K562 (cell line): ENCODE measurements at regions not wholly inside any gene's neighbourhood (a gene's known extent, or its start where the extent isn't known, plus 50 kb on each side); places are given as distances from the start of the nearest gene placed in this dataset.

Source experiments
- ATAC-seq: fragments of 200-7000 bp; cut with Tn5 transposase; 3 replicates; pipeline ENCODE4 v1.9.1; 2020; ENCODE audit warnings: moderate library complexity
- BruUV-seq: library from RNA; stranded (reverse); fragments of 400-500 nt; replicated peaks from 2 replicates; lab custom pipeline; 2021; lab: Mats Ljungman, UMichigan
- CTCF ChIA-PET: fragments of 300-600 bp; formaldehyde crosslinking; extraction: SDS; loops from one replicate; lab custom pipeline; 2021; ENCODE audit warnings: low intra/inter-chr PET ratio; lab: Yijun Ruan, JAX
- POLR2A ChIA-PET: fragments of 300-600, 350-650 bp; sonication (Branson Sonifier 250); formaldehyde crosslinking; extraction: SDS; loops from one replicate; lab custom pipeline; 2021; ENCODE audit warnings: antibody characterized with exemption, inconsistent platforms; lab: Yijun Ruan, JAX
- DNase-seq, 4 experiments: peaks; one replicate each; pipeline versions ENCODE4 v3.0.0 to v3.0.0-alpha.2; 2011 to 2018; ENCODE audit warnings: low spot score in 3 of 4, mixed read lengths in 3 of 4; ENCODE audit errors: extremely low read depth in 1 of 4
- FAIRE-seq: peaks from 2 replicates; lab custom pipeline; 2011; peaks lifted over from hg19 to GRCh38; lab: Jason Lieb, UNC
- H2AFZ ChIP-seq: 2 replicates; pipeline ENCODE4 v1.6.0; 2011; ENCODE audit warnings: low read depth, low read length, control low read depth, inconsistent platforms
- H3K27ac ChIP-seq: fragments of 200-600 bp; 3 replicates; pipeline ENCODE4 v1.8.0; 2011; ENCODE audit warnings: low read depth, mild to moderate bottlenecking, control low read depth, inconsistent platforms, low read length, moderate library complexity, mixed read lengths; ENCODE audit errors: extremely low read depth
- H3K27me3 ChIP-seq, 2 experiments: fragments of 300-600 bp in 1 of 2; 2 replicates in 1 of 2; 3 replicates in 1 of 2; pipeline versions ENCODE4 v1.6.0 to v1.8.0; 2011; ENCODE audit warnings: inconsistent platforms in 2 of 2, low read length in 2 of 2, mild to moderate bottlenecking in 1 of 2, mixed read lengths in 1 of 2, moderate library complexity in 1 of 2; ENCODE audit not compliant: control insufficient read depth in 2 of 2, insufficient read depth in 2 of 2
- H3K36me3 ChIP-seq: fragments of 300-600 bp; 3 replicates; pipeline ENCODE4 v1.8.0; 2011; ENCODE audit warnings: mild to moderate bottlenecking, low read length, inconsistent platforms; ENCODE audit not compliant: control insufficient read depth, insufficient read depth
- H3K4me1 ChIP-seq, 2 experiments: fragments of 200-600 bp in 1 of 2; replicated peaks in 1 of 2; 2 replicates in 1 of 2; 3 replicates in 1 of 2; pipeline versions ENCODE4 v1.5.1 to v1.8.0; 2011; ENCODE audit warnings: inconsistent platforms in 2 of 2, low read length in 2 of 2, mild to moderate bottlenecking in 1 of 2, mixed read lengths in 1 of 2, moderate library complexity in 1 of 2; ENCODE audit not compliant: control insufficient read depth in 2 of 2, insufficient read depth in 2 of 2
- H3K4me2 ChIP-seq: 2 replicates; pipeline ENCODE4 v1.6.1; 2011; ENCODE audit warnings: low read length, control low read depth, inconsistent platforms, mixed read lengths; ENCODE audit not compliant: insufficient read depth
- H3K4me3 ChIP-seq: fragments of 200-600 bp; sonication (generic), shearing (Covaris generic); 2 replicates; pipeline ENCODE4 v1.5.1; 2016; ENCODE audit warnings: control low read depth, inconsistent platforms
- H3K79me2 ChIP-seq: fragments of 200-600 bp; 3 replicates; pipeline ENCODE4 v1.8.0; 2011; ENCODE audit warnings: low read length, inconsistent platforms; ENCODE audit not compliant: control insufficient read depth, insufficient read depth
- H3K9ac ChIP-seq, 2 experiments: 2 replicates each; pipeline versions ENCODE4 v1.6.0 to v1.6.1; 2011; ENCODE audit warnings: low read depth in 2 of 2, low read length in 2 of 2, control low read depth in 1 of 2, inconsistent platforms in 1 of 2, mild to moderate bottlenecking in 1 of 2, mixed read lengths in 1 of 2; ENCODE audit not compliant: insufficient read depth in 1 of 2
- H3K9me1 ChIP-seq: one replicate; pipeline ENCODE4 v1.6.0; 2011; ENCODE audit warnings: inconsistent platforms, mild to moderate bottlenecking, low read length, moderate library complexity; ENCODE audit not compliant: control insufficient read depth, insufficient read depth
- H3K9me3 ChIP-seq: replicated peaks from 2 replicates; pipeline ENCODE4 v1.5.1; 2011; ENCODE audit warnings: low read depth, low read length, inconsistent platforms; ENCODE audit not compliant: control insufficient read depth, insufficient read depth
- H4K20me1 ChIP-seq: replicated peaks from 2 replicates; pipeline ENCODE4 v1.6.1; 2011; ENCODE audit warnings: low read length, inconsistent platforms, mixed read lengths; ENCODE audit not compliant: control insufficient read depth, insufficient read depth
- DIDO1 ChIP-seq: fragments of 450-650 bp; IDR thresholded peaks from 2 replicates; pipeline ENCODE4 v1.6.1; 2016; ENCODE audit warnings: low read depth, missing biosample characterization, missing genetic modification characterization
- ETS2 ChIP-seq: IDR thresholded peaks from 2 replicates; pipeline ENCODE4 v1.6.1; 2016; ENCODE audit warnings: borderline replicate concordance, missing genetic modification characterization, mild to moderate bottlenecking, moderate library complexity, missing compliant biosample characterization; ENCODE audit not compliant: poor library complexity, severe bottlenecking
- SIRT6 ChIP-seq: IDR thresholded peaks from one replicate; pipeline ENCODE4 v1.6.1; 2012; ENCODE audit warnings: low read depth, mild to moderate bottlenecking, control low read depth, inconsistent platforms, low read length, moderate library complexity
- SLC30A9 ChIP-seq: fragments of 250-450 bp; sonication (Bioruptor Pico); IDR thresholded peaks from 2 replicates; pipeline ENCODE4 v1.8.0; 2022; ENCODE audit warnings: mild to moderate bottlenecking, moderate library complexity
- THRAP3 ChIP-seq: fragments of 450-650 bp; IDR thresholded peaks from 2 replicates; pipeline ENCODE4 v1.6.1; 2016; ENCODE audit warnings: mild to moderate bottlenecking, inconsistent platforms, borderline replicate concordance
- ZNF316 ChIP-seq: fragments of 450-650 bp; IDR thresholded peaks from 2 replicates; pipeline ENCODE4 v1.6.1; 2016
- WGBS: fragments of 100-300 bp; shearing (Covaris generic); methylation state at CpG from one replicate; pipeline ENCODE4 v1.1.6; 2016; ENCODE audit warnings: low coverage, mixed read lengths; ENCODE audit not compliant: insufficient coverage; ENCODE audit errors: missing lambda C conversion rate; 5-methylcytosine and 5-hydroxymethylcytosine counted together
- in situ Hi-C: fragments of 300-500 bp; cut with MboI; formaldehyde crosslinking; loops from 4 replicates; pipeline ENCODE4 v1.15.0; 2018; ENCODE audit warnings: inconsistent platforms, mixed read lengths
- intact Hi-C: fragments of 100-400 bp; cut with micrococcal nuclease; formaldehyde crosslinking; loops from 2 replicates; pipeline ENCODE4 v1.14.2; 2022
- TF ChIP-seq, protein P1 (sequence below): fragments of 450-650 bp; IDR thresholded peaks from 2 replicates; pipeline ENCODE4 v1.6.1; 2016; ENCODE audit warnings: borderline replicate concordance
- TF ChIP-seq, protein P2 (sequence below): sonication (generic); formaldehyde crosslinking; IDR thresholded peaks from 2 replicates; pipeline ENCODE4 v1.8.1; 2023; ENCODE audit warnings: mild to moderate bottlenecking, missing genetic modification reagents
- TF ChIP-seq, protein P3 (sequence below): sonication (generic); formaldehyde crosslinking; IDR thresholded peaks from 2 replicates; pipeline ENCODE4 v1.8.0; 2022; ENCODE audit warnings: missing genetic modification reagents, mild to moderate bottlenecking, borderline replicate concordance
- TF ChIP-seq, protein P4 (sequence below): sonication (generic); formaldehyde crosslinking; IDR thresholded peaks from 2 replicates; pipeline ENCODE4 v1.8.0; 2022; ENCODE audit warnings: mild to moderate bottlenecking, missing genetic modification reagents

DNA sequence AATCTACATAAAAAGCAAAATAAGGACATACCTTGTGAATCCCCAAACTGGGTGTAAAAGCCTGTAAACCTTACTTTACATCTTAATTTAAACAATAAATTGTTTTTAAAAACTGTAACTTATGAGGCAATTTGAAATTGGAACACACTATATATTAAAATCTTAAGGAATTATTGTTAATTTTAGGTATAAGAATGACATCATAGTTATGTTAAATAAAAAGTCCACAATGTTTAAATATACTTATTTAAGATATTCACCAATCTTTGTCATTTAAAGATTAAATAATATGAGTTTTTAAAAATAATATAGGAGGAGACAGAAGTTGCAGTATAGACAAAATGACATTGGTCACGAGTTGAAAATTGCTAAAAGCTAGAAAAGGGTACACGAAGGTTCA, 621.9 kb upstream of the POU3F2 start:
- no peak for ATAC-seq
- H3K27me3 ChIP-seq: no peaks in the 10 kb centered on the region

More for the DNA sequence above, 621.9 kb upstream of the POU3F2 start:
- ChIA-PET CTCF (no interaction called here), POLR2A (no interaction called here)
- intact Hi-C loops: no loop called here
- in situ Hi-C loops: no loop called here
- FAIRE-seq (no peak), DNase-seq (no peak)
- Histone ChIP-seq H3K9me1 (no peaks in the 10 kb centered on the region), H3K4me3 (no peak overlapping the region), H2AFZ (no peak overlapping the region), H3K36me3 (no peaks in the 10 kb centered on the region), H3K79me2 (no peaks in the 10 kb centered on the region), H3K9me3 (no peaks in the 10 kb centered on the region), H3K4me2 (no peak overlapping the region), H3K9ac (no peak overlapping the region), H3K27ac (no peak overlapping the region), H3K4me1 (no peaks in the 10 kb centered on the region), H4K20me1 (no peaks in the 10 kb centered on the region)
- BruUV-seq: no TSS peak
- TF ChIP-seq DIDO1 (no peak), THRAP3 (no peak), SLC30A9 (no peak), SIRT6 (no peak), ZNF316 (no peak), ETS2 (tag) (no peak)
- TF ChIP-seq, protein P1, sequence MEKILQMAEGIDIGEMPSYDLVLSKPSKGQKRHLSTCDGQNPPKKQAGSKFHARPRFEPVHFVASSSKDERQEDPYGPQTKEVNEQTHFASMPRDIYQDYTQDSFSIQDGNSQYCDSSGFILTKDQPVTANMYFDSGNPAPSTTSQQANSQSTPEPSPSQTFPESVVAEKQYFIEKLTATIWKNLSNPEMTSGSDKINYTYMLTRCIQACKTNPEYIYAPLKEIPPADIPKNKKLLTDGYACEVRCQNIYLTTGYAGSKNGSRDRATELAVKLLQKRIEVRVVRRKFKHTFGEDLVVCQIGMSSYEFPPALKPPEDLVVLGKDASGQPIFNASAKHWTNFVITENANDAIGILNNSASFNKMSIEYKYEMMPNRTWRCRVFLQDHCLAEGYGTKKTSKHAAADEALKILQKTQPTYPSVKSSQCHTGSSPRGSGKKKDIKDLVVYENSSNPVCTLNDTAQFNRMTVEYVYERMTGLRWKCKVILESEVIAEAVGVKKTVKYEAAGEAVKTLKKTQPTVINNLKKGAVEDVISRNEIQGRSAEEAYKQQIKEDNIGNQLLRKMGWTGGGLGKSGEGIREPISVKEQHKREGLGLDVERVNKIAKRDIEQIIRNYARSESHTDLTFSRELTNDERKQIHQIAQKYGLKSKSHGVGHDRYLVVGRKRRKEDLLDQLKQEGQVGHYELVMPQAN: no peak
- TF ChIP-seq, protein P2, sequence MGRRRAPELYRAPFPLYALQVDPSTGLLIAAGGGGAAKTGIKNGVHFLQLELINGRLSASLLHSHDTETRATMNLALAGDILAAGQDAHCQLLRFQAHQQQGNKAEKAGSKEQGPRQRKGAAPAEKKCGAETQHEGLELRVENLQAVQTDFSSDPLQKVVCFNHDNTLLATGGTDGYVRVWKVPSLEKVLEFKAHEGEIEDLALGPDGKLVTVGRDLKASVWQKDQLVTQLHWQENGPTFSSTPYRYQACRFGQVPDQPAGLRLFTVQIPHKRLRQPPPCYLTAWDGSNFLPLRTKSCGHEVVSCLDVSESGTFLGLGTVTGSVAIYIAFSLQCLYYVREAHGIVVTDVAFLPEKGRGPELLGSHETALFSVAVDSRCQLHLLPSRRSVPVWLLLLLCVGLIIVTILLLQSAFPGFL (CRISPR knock-in tag): no peak
- TF ChIP-seq, protein P3, sequence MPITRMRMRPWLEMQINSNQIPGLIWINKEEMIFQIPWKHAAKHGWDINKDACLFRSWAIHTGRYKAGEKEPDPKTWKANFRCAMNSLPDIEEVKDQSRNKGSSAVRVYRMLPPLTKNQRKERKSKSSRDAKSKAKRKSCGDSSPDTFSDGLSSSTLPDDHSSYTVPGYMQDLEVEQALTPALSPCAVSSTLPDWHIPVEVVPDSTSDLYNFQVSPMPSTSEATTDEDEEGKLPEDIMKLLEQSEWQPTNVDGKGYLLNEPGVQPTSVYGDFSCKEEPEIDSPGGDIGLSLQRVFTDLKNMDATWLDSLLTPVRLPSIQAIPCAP (CRISPR knock-in tag): no peak
- TF ChIP-seq, protein P4, sequence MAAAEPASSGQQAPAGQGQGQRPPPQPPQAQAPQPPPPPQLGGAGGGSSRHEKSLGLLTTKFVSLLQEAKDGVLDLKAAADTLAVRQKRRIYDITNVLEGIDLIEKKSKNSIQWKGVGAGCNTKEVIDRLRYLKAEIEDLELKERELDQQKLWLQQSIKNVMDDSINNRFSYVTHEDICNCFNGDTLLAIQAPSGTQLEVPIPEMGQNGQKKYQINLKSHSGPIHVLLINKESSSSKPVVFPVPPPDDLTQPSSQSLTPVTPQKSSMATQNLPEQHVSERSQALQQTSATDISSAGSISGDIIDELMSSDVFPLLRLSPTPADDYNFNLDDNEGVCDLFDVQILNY: no peak
- WGBS: 5% methylated on average over 2 of the region's 2 CpGs
